Endodermal cell (in vitro differentiated cells): ENCODE measurements at regions not wholly inside any gene's neighbourhood (a gene's known extent, or its start where the extent isn't known, plus 50 kb on each side); places are given as distances from the start of the nearest gene placed in this dataset.

Source experiments
- DNase-seq: peaks from one replicate; pipeline ENCODE4 v3.0.0-alpha.2; 2017
- H3K27ac ChIP-seq: 2 replicates; pipeline ENCODE4 v1.5.1; 2013; ENCODE audit warnings: mild to moderate bottlenecking, low read depth, low read length, moderate library complexity
- H3K27me3 ChIP-seq: 2 replicates; pipeline ENCODE4 v1.6.1; 2013; ENCODE audit warnings: mild to moderate bottlenecking, low read length, moderate library complexity; ENCODE audit not compliant: insufficient read depth, control insufficient read depth, poor library complexity, severe bottlenecking
- H3K36me3 ChIP-seq: 2 replicates; pipeline ENCODE4 v1.7.0; 2013; ENCODE audit warnings: mild to moderate bottlenecking, low read length, moderate library complexity; ENCODE audit not compliant: control insufficient read depth, insufficient read depth
- H3K4me1 ChIP-seq: one replicate; pipeline ENCODE4 v1.7.0; 2013; ENCODE audit warnings: low read length; ENCODE audit not compliant: control insufficient read depth, insufficient read depth
- H3K4me3 ChIP-seq: 2 replicates; pipeline ENCODE4 v1.5.1; 2013; ENCODE audit warnings: mild to moderate bottlenecking, low read length, moderate library complexity
- H3K9ac ChIP-seq: 2 replicates; pipeline ENCODE4 v1.6.1; 2013; ENCODE audit warnings: mild to moderate bottlenecking, low read length, moderate library complexity; ENCODE audit not compliant: poor library complexity, severe bottlenecking; ENCODE audit errors: extremely low read depth
- H3K9me3 ChIP-seq: 2 replicates; pipeline ENCODE4 v1.6.1; 2013; ENCODE audit warnings: mild to moderate bottlenecking, low read length, moderate library complexity; ENCODE audit not compliant: control insufficient read depth
- H3K27ac Mint-ChIP-seq: 2 replicates; pipeline ENCODE4 v1.8.0; 2020; ENCODE audit warnings: mixed read lengths
- H3K27me3 Mint-ChIP-seq: 2 replicates; pipeline ENCODE4 v1.8.0; 2021; ENCODE audit warnings: mild to moderate bottlenecking, mixed read lengths; ENCODE audit not compliant: insufficient read depth
- H3K36me3 Mint-ChIP-seq: 2 replicates; pipeline ENCODE4 v1.8.0; 2020; ENCODE audit warnings: low read depth, mixed read lengths
- H3K4me1 Mint-ChIP-seq: 2 replicates; pipeline ENCODE4 v1.8.0; 2020; ENCODE audit warnings: mixed read lengths
- H3K4me3 Mint-ChIP-seq: 2 replicates; pipeline ENCODE4 v1.8.0; 2020; ENCODE audit warnings: mild to moderate bottlenecking, moderate library complexity, mixed read lengths
- H3K9me3 Mint-ChIP-seq: 2 replicates; pipeline ENCODE4 v1.8.0; 2020; ENCODE audit warnings: mild to moderate bottlenecking, mixed read lengths
- WGBS, 2 experiments: methylation state at CpG; one replicate each; pipeline versions ENCODE4 v1.1.5 to v1.1.7; 2013; ENCODE audit warnings: missing lambda C conversion rate in 2 of 2, mixed read lengths in 1 of 2; ENCODE audit not compliant: insufficient coverage in 1 of 2, insufficient read length in 1 of 2; 5-methylcytosine and 5-hydroxymethylcytosine counted together
- TF ChIP-seq, protein P1 (sequence below): fragments of 200-600 bp; sonication (generic); conservative IDR thresholded peaks from 2 replicates; pipeline ENCODE4 v1.5.0; 2021; ENCODE audit warnings: antibody characterized with exemption, mild to moderate bottlenecking

GRCh38 chr19:31834070-31834469, 484.8 kb upstream of the TSHZ3 start:
- DNase-seq = no peak
- H3K36me3 Mint-ChIP-seq = no peaks in the 10 kb centered on the region
- Histone ChIP-seq H3K27ac (no peak overlapping the region), H3K9me3 (peaks cover 9% of the 10 kb centered on the region), H3K9ac (no peak overlapping the region), H3K4me3 (no peak overlapping the region), H3K4me1 (no peaks in the 10 kb centered on the region), H3K27me3 (no peaks in the 10 kb centered on the region), H3K36me3 (no peaks in the 10 kb centered on the region)
- no peaks in the 10 kb centered on the region for H3K4me1 Mint-ChIP-seq
- peaks cover 6% of the 10 kb centered on the region for H3K27me3 Mint-ChIP-seq
- H3K9me3 Mint-ChIP-seq = peaks cover 8% of the 10 kb centered on the region
- H3K4me3 Mint-ChIP-seq = no peak overlapping the region
- no peak overlapping the region for H3K27ac Mint-ChIP-seq
- TF ChIP-seq, protein P1, sequence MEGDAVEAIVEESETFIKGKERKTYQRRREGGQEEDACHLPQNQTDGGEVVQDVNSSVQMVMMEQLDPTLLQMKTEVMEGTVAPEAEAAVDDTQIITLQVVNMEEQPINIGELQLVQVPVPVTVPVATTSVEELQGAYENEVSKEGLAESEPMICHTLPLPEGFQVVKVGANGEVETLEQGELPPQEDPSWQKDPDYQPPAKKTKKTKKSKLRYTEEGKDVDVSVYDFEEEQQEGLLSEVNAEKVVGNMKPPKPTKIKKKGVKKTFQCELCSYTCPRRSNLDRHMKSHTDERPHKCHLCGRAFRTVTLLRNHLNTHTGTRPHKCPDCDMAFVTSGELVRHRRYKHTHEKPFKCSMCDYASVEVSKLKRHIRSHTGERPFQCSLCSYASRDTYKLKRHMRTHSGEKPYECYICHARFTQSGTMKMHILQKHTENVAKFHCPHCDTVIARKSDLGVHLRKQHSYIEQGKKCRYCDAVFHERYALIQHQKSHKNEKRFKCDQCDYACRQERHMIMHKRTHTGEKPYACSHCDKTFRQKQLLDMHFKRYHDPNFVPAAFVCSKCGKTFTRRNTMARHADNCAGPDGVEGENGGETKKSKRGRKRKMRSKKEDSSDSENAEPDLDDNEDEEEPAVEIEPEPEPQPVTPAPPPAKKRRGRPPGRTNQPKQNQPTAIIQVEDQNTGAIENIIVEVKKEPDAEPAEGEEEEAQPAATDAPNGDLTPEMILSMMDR = no peak

GRCh38 chr19:31838163-31838815, 489.1 kb upstream of the TSHZ3 start:
- Histone ChIP-seq H3K27ac (peak overlapping the region; percentile 53), H3K4me1 (no peaks in the 10 kb centered on the region), H3K9me3 (peaks cover 12% of the 10 kb centered on the region), H3K27me3 (no peaks in the 10 kb centered on the region), H3K9ac (no peak overlapping the region), H3K4me3 (no peak overlapping the region), H3K36me3 (no peaks in the 10 kb centered on the region)
- H3K9me3 Mint-ChIP-seq = peaks cover 22% of the 10 kb centered on the region
- no peak for DNase-seq
- no peaks in the 10 kb centered on the region for H3K36me3 Mint-ChIP-seq
- no peaks in the 10 kb centered on the region for H3K4me1 Mint-ChIP-seq
- no peak overlapping the region for H3K4me3 Mint-ChIP-seq
- no peak overlapping the region for H3K27ac Mint-ChIP-seq
- TF ChIP-seq, protein P1 = no peak
- peaks cover 1% of the 10 kb centered on the region for H3K27me3 Mint-ChIP-seq
- WGBS, 2 experiments = 82 to 85% methylated on average over 10 of the region's 11 CpGs

DNA sequence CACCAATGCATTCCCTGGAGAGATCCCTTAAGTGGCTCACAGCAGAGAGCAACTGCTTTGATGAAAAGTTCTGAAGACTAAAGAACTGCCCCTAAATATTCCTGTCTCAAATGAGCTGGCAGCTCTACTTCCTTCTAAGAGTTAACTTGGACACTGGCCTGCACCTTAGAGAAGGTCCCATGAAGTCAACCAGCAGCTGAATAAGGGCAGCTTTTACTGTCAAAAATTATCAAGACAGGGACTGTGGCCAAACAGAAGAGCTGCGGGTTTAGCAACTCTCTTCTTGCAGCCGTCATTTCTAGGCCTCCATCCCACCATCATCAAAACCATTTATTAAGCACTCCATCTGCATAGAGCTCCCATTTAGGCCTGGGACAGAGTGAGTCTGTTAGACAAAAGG, 491.1 kb upstream of the TSHZ3 start:
- 98% methylated on average over 2 of the region's 2 CpGs; no CpG with 5 or more reads in 1 of the 2 experiments for WGBS, 2 experiments
- Histone ChIP-seq H3K36me3 (no peaks in the 10 kb centered on the region), H3K27ac (no peak overlapping the region), H3K27me3 (no peaks in the 10 kb centered on the region), H3K9ac (no peak overlapping the region), H3K4me1 (no peaks in the 10 kb centered on the region), H3K9me3 (peaks cover 3% of the 10 kb centered on the region), H3K4me3 (no peak overlapping the region)
- Mint-ChIP-seq H3K4me3 (no peak overlapping the region), H3K4me1 (no peaks in the 10 kb centered on the region), H3K9me3 (peaks cover 15% of the 10 kb centered on the region), H3K27ac (no peak overlapping the region), H3K27me3 (peaks cover 1% of the 10 kb centered on the region), H3K36me3 (no peaks in the 10 kb centered on the region)
- TF ChIP-seq, protein P1 = no peak
- no peak for DNase-seq
